Activated CD4-positive, alpha-beta T cell treated with anti-CD3 and anti-CD28 coated beads, Interleukin-2, amount 10 ng/mL, durations not matched to agents 7 days and 5 days (primary cell): ENCODE measurements at regions not wholly inside any gene's neighbourhood (a gene's known extent, or its start where the extent isn't known, plus 50 kb on each side); places are given as distances from the start of the nearest gene placed in this dataset.
"Not testable (repeated sequence)": the region's sequence is repeated elsewhere in the genome, so short reads cannot be mapped to it uniquely, and the experiment has no call there.

Experiments
- CTCF ChIA-PET: fragments of 350-600 bp; sonication (Branson Sonifier 250); formaldehyde crosslinking; loops from one replicate; lab custom pipeline; 2021; ENCODE audit warnings: antibody characterized with exemption; lab: Charles Lee
- POLR2A ChIA-PET: fragments of 350-600 bp; sonication (Branson Sonifier 250); formaldehyde crosslinking; loops from one replicate; lab custom pipeline; 2021; ENCODE audit warnings: antibody characterized with exemption; lab: Charles Lee
- DNase-seq: peaks from one replicate; pipeline ENCODE4 v3.0.0-alpha.2; 2020
- H3K27ac Mint-ChIP-seq: one replicate; pipeline ENCODE4 v1.8.0; 2021; ENCODE audit warnings: mild to moderate bottlenecking, moderate library complexity, mixed read lengths
- H3K27me3 Mint-ChIP-seq: one replicate; pipeline ENCODE4 v1.8.0; 2021; ENCODE audit warnings: mixed read lengths
- H3K36me3 Mint-ChIP-seq: one replicate; pipeline ENCODE4 v1.8.0; 2021; ENCODE audit warnings: low read depth, mixed read lengths
- H3K4me1 Mint-ChIP-seq: one replicate; pipeline ENCODE4 v1.8.0; 2021; ENCODE audit warnings: mixed read lengths
- H3K4me3 Mint-ChIP-seq: one replicate; pipeline ENCODE4 v1.8.0; 2021; ENCODE audit warnings: mild to moderate bottlenecking, moderate library complexity, mixed read lengths
- H3K9me3 Mint-ChIP-seq: one replicate; pipeline ENCODE4 v1.8.0; 2021; ENCODE audit warnings: mixed read lengths

- POLR2A ChIA-PET: no interaction called here
- DNase-seq: no peak
- peaks cover 5% of the 10 kb centered on the region for H3K27me3 Mint-ChIP-seq
- H3K27ac Mint-ChIP-seq: no peak overlapping the region
- CTCF ChIA-PET: interaction anchor here (0.8 to 0.9 kb wide), 2 partner anchors 10 to 13 kb away, joined by 3 to 4 read pairs; no protein-coding TSS in a partner anchor
- no peak overlapping the region for H3K4me3 Mint-ChIP-seq
- peaks cover 3% of the 10 kb centered on the region for H3K9me3 Mint-ChIP-seq
- no peaks in the 10 kb centered on the region for H3K36me3 Mint-ChIP-seq
- no peaks in the 10 kb centered on the region for H3K4me1 Mint-ChIP-seq
Measured at GRCh38 chr1:94769551-94769950, 50.6 kb upstream of the SLC44A3 start.

- H3K27me3 Mint-ChIP-seq: peaks cover 9% of the 10 kb centered on the region
- POLR2A ChIA-PET: no interaction called here
- no peak overlapping the region for H3K27ac Mint-ChIP-seq
- peaks cover 4% of the 10 kb centered on the region for H3K9me3 Mint-ChIP-seq
- no peak overlapping the region for H3K4me3 Mint-ChIP-seq
- H3K36me3 Mint-ChIP-seq: no peaks in the 10 kb centered on the region
- no peaks in the 10 kb centered on the region for H3K4me1 Mint-ChIP-seq
- CTCF ChIA-PET: no interaction called here
- DNase-seq: no peak
Measured at GRCh38 chr1:94768036-94768435, 52.1 kb upstream of the SLC44A3 start.

GRCh38 chr1:94765958-94766357 lies 54.2 kb upstream of the SLC44A3 start:
- DNase-seq: no peak
- peaks cover 4% of the 10 kb centered on the region for H3K9me3 Mint-ChIP-seq
- no peaks in the 10 kb centered on the region for H3K4me1 Mint-ChIP-seq
- ChIA-PET POLR2A (no interaction called here), CTCF (no interaction called here)
- no peak overlapping the region for H3K27ac Mint-ChIP-seq
- H3K4me3 Mint-ChIP-seq: no peak overlapping the region
- H3K36me3 Mint-ChIP-seq: no peaks in the 10 kb centered on the region
- peaks cover 15% of the 10 kb centered on the region for H3K27me3 Mint-ChIP-seq

GRCh38 chr1:94759188-94759587 lies 61.0 kb upstream of the SLC44A3 start:
- peaks cover 8% of the 10 kb centered on the region for H3K4me1 Mint-ChIP-seq
- no peak for DNase-seq
- no peaks in the 10 kb centered on the region for H3K36me3 Mint-ChIP-seq
- POLR2A ChIA-PET: no interaction called here
- H3K27me3 Mint-ChIP-seq: peaks cover 19% of the 10 kb centered on the region
- no peak overlapping the region for H3K27ac Mint-ChIP-seq
- no peaks in the 10 kb centered on the region for H3K9me3 Mint-ChIP-seq
- CTCF ChIA-PET: no interaction called here
- H3K4me3 Mint-ChIP-seq: no peak overlapping the region

GRCh38 chr1:94757931-94758330 lies 62.2 kb upstream of the SLC44A3 start:
- Mint-ChIP-seq H3K4me1 (peaks cover 8% of the 10 kb centered on the region), H3K27me3 (peaks cover 15% of the 10 kb centered on the region), H3K4me3 (no peak overlapping the region), H3K36me3 (no peaks in the 10 kb centered on the region), H3K9me3 (peaks cover 2% of the 10 kb centered on the region), H3K27ac (no peak overlapping the region)
- no peak for DNase-seq
- ChIA-PET POLR2A (no interaction called here), CTCF (interaction anchor here (0.6 kb wide), 1 partner anchor 9 kb away, joined by 3 read pairs; no protein-coding TSS in a partner anchor)

- POLR2A ChIA-PET: no interaction called here
- peaks cover 7% of the 10 kb centered on the region for H3K27me3 Mint-ChIP-seq
- H3K27ac Mint-ChIP-seq: peak overlapping the region; percentile 34
- peaks cover 2% of the 10 kb centered on the region for H3K9me3 Mint-ChIP-seq
- peaks cover 8% of the 10 kb centered on the region for H3K4me1 Mint-ChIP-seq
- DNase-seq: peak; percentile 9
- CTCF ChIA-PET: interaction anchor here (0.8 kb wide), 1 partner anchor 18 kb away, joined by 3 read pairs; no protein-coding TSS in a partner anchor
- no peak overlapping the region for H3K4me3 Mint-ChIP-seq
- no peaks in the 10 kb centered on the region for H3K36me3 Mint-ChIP-seq
Measured at GRCh38 chr1:94755675-94756074, 64.5 kb upstream of the SLC44A3 start.

GRCh38 chr1:94755016-94755415 lies 65.1 kb upstream of the SLC44A3 start:
- CTCF ChIA-PET, H3K36me3 Mint-ChIP-seq, H3K4me3 Mint-ChIP-seq, H3K27me3 Mint-ChIP-seq, H3K4me1 Mint-ChIP-seq, H3K27ac Mint-ChIP-seq, DNase-seq, H3K9me3 Mint-ChIP-seq, POLR2A ChIA-PET: not testable (repeated sequence)

- Mint-ChIP-seq H3K4me1 (peaks cover 8% of the 10 kb centered on the region), H3K27me3 (peaks cover 1% of the 10 kb centered on the region), H3K27ac (no peak overlapping the region), H3K4me3 (no peak overlapping the region), H3K9me3 (peaks cover 2% of the 10 kb centered on the region), H3K36me3 (no peaks in the 10 kb centered on the region)
- POLR2A ChIA-PET: no interaction called here
- CTCF ChIA-PET: no interaction called here
- no peak for DNase-seq
Measured at GRCh38 chr1:94754570-94754969, 65.6 kb upstream of the SLC44A3 start.

GRCh38 chr1:94754095-94754494 lies 66.1 kb upstream of the SLC44A3 start:
- H3K27ac Mint-ChIP-seq: no peak overlapping the region
- H3K4me1 Mint-ChIP-seq: peaks cover 8% of the 10 kb centered on the region
- H3K36me3 Mint-ChIP-seq: no peaks in the 10 kb centered on the region
- peaks cover 3% of the 10 kb centered on the region for H3K9me3 Mint-ChIP-seq
- ChIA-PET POLR2A (no interaction called here), CTCF (no interaction called here)
- no peak overlapping the region for H3K4me3 Mint-ChIP-seq
- H3K27me3 Mint-ChIP-seq: peaks cover under 1% of the 10 kb centered on the region
- no peak for DNase-seq

GRCh38 chr1:94753171-94753972 lies 66.8 kb upstream of the SLC44A3 start:
- DNase-seq: no peak
- peaks cover 4% of the 10 kb centered on the region for H3K9me3 Mint-ChIP-seq
- H3K27me3 Mint-ChIP-seq: peaks cover 1% of the 10 kb centered on the region
- H3K36me3 Mint-ChIP-seq: no peaks in the 10 kb centered on the region
- ChIA-PET POLR2A (no interaction called here), CTCF (no interaction called here)
- H3K4me3 Mint-ChIP-seq: no peak overlapping the region
- peaks cover 8% of the 10 kb centered on the region for H3K4me1 Mint-ChIP-seq
- no peak overlapping the region for H3K27ac Mint-ChIP-seq

- not testable (repeated sequence) for H3K4me1 Mint-ChIP-seq
Measured at GRCh38 chr1:94751483-94751882, 68.7 kb upstream of the SLC44A3 start.

GRCh38 chr1:94746635-94747525 lies 73.3 kb upstream of the SLC44A3 start:
- ChIA-PET CTCF (no interaction called here), POLR2A (no interaction called here)
- H3K27ac Mint-ChIP-seq: no peak overlapping the region
- no peak overlapping the region for H3K4me3 Mint-ChIP-seq
- H3K9me3 Mint-ChIP-seq: peaks cover 2% of the 10 kb centered on the region
- no peak for DNase-seq
- no peaks in the 10 kb centered on the region for H3K4me1 Mint-ChIP-seq
- no peaks in the 10 kb centered on the region for H3K36me3 Mint-ChIP-seq
- peaks cover 1% of the 10 kb centered on the region for H3K27me3 Mint-ChIP-seq

More at GRCh38 chr1:94751483-94751882, 68.7 kb upstream of the SLC44A3 start:
- H3K4me3 Mint-ChIP-seq, DNase-seq, H3K27ac Mint-ChIP-seq, CTCF ChIA-PET, H3K27me3 Mint-ChIP-seq, POLR2A ChIA-PET, H3K36me3 Mint-ChIP-seq, H3K9me3 Mint-ChIP-seq: not testable (repeated sequence)

GRCh38 chr1:94745742-94746141 lies 74.4 kb upstream of the SLC44A3 start:
- ChIA-PET POLR2A (no interaction called here), CTCF (no interaction called here)
- Mint-ChIP-seq H3K4me3 (no peak overlapping the region), H3K36me3 (no peaks in the 10 kb centered on the region), H3K27me3 (peaks cover 1% of the 10 kb centered on the region), H3K27ac (no peak overlapping the region), H3K9me3 (peaks cover 2% of the 10 kb centered on the region), H3K4me1 (peaks cover 2% of the 10 kb centered on the region)
- DNase-seq: no peak
